HCT116 (cell line): ENCODE measurements at regions not wholly inside any gene's neighbourhood (a gene's known extent, or its start where the extent isn't known, plus 50 kb on each side); places are given as distances from the start of the nearest gene placed in this dataset.

Source experiments
- ATAC-seq: fragments of 200-7000 bp; cut with Tn5 transposase; 2 replicates; pipeline ENCODE4 v1.9.1; 2020; ENCODE audit warnings: mild to moderate bottlenecking, moderate library complexity
- BruUV-seq: library from RNA; stranded (reverse); fragments of 400-500 nt; replicated peaks from 2 replicates; lab custom pipeline; 2021; lab: Mats Ljungman, UMichigan
- CTCF ChIA-PET: fragments of 300-600 bp; sonication (Branson Sonifier 250); formaldehyde crosslinking; loops from one replicate; lab custom pipeline; 2021; ENCODE audit warnings: antibody characterized with exemption; lab: Charles Lee
- POLR2A ChIA-PET: fragments of 300-600, 350-600 bp; sonication (Branson Sonifier 250); formaldehyde crosslinking; loops from one replicate; lab custom pipeline; 2021; ENCODE audit warnings: antibody characterized with exemption; lab: Charles Lee
- RAD21 ChIA-PET, 2 experiments: fragments of 300-600 bp; sonication (Branson Sonifier 250); formaldehyde crosslinking; loops; one replicate each; lab custom pipeline; 2023; ENCODE audit warnings: low total read pairs in 2 of 2; ENCODE audit not compliant: uncharacterized antibody in 2 of 2, unreplicated experiment in 2 of 2, low non-redundant PET in 1 of 2; lab: Charles Lee
- DNase-seq: peaks from one replicate; pipeline ENCODE4 v3.0.0-alpha.2; 2010; ENCODE audit warnings: low read depth, low spot score
- H2AFZ ChIP-seq: fragments of 200-600 bp; shearing (Covaris generic), sonication (generic); 2 replicates; pipeline ENCODE4 v1.6.1; 2017; ENCODE audit warnings: low read depth, mixed run types, mixed read lengths, antibody characterized with exemption, low read length; ENCODE audit not compliant: poor library complexity, severe bottlenecking
- H3K27ac ChIP-seq: 2 replicates; pipeline ENCODE4 v1.5.1; 2012; ENCODE audit warnings: low read depth, low read length
- H3K27me3 ChIP-seq: fragments of 200-600 bp; sonication (generic); 2 replicates; pipeline ENCODE4 v1.6.1; 2016; ENCODE audit warnings: mixed run types, low read length, mixed read lengths; ENCODE audit not compliant: insufficient read depth
- H3K36me3 ChIP-seq, 2 experiments: fragments of 200-500 bp in 1 of 2; fragments of 200-600 bp in 1 of 2; sonication (Bioruptor generic) in 1 of 2; sonication (generic) in 1 of 2; 2 replicates each; pipeline versions ENCODE4 v1.5.1 to v1.6.1; 2014 to 2016; ENCODE audit warnings: low read length in 2 of 2, inconsistent platforms in 1 of 2, mixed read lengths in 1 of 2, mixed run types in 1 of 2; ENCODE audit not compliant: insufficient read depth in 2 of 2, control insufficient read depth in 1 of 2
- H3K4me1 ChIP-seq, 2 experiments: fragments of 200-600 bp in 1 of 2; sonication (generic) in 1 of 2; 2 replicates each; pipeline versions ENCODE4 v1.5.1 to v1.6.1; 2012 to 2017; ENCODE audit warnings: low read length in 2 of 2, inconsistent platforms in 1 of 2, mild to moderate bottlenecking in 1 of 2, mixed read lengths in 1 of 2, mixed run types in 1 of 2, moderate library complexity in 1 of 2; ENCODE audit not compliant: insufficient read depth in 2 of 2, control insufficient read depth in 1 of 2
- H3K4me2 ChIP-seq: fragments of 200-600 bp; sonication (generic); 2 replicates; pipeline ENCODE4 v1.6.1; 2017; ENCODE audit warnings: mixed run types, low read length, mixed read lengths
- H3K4me3 ChIP-seq, 2 experiments: fragments of 200-600 bp in 1 of 2; sonication (generic) in 1 of 2; replicated peaks in 1 of 2; 2 replicates each; pipeline ENCODE4 v1.5.1; 2011 to 2016; ENCODE audit warnings: low read length in 2 of 2, control low read depth in 1 of 2, low read depth in 1 of 2, mild to moderate bottlenecking in 1 of 2, mixed read lengths in 1 of 2, mixed run types in 1 of 2
- H3K79me2 ChIP-seq: fragments of 200-600 bp; sonication (generic); 2 replicates; pipeline ENCODE4 v1.6.1; 2017; ENCODE audit warnings: mild to moderate bottlenecking, mixed run types, low read length, moderate library complexity, mixed read lengths; ENCODE audit not compliant: insufficient read depth
- H3K9ac ChIP-seq: fragments of 200-600 bp; sonication (generic); 2 replicates; pipeline ENCODE4 v1.6.1; 2016; ENCODE audit warnings: low read length, mixed read lengths
- H3K9me2 ChIP-seq: fragments of 200-600 bp; sonication (generic), shearing (Covaris generic); 2 replicates; pipeline ENCODE4 v1.6.1; 2017; ENCODE audit warnings: mixed run types, mild to moderate bottlenecking, moderate library complexity; ENCODE audit not compliant: insufficient read depth
- H3K9me3 ChIP-seq, 2 experiments: fragments of 200-500 bp in 1 of 2; fragments of 200-600 bp in 1 of 2; sonication (Bioruptor generic) in 1 of 2; sonication (generic) in 1 of 2; 2 replicates each; pipeline ENCODE4 v1.6.1; 2014 to 2017; ENCODE audit warnings: low read length in 2 of 2, mixed read lengths in 2 of 2, inconsistent platforms in 1 of 2, low read depth in 1 of 2, mild to moderate bottlenecking in 1 of 2, mixed run types in 1 of 2, moderate library complexity in 1 of 2; ENCODE audit not compliant: control insufficient read depth in 1 of 2, insufficient read depth in 1 of 2
- H4K20me1 ChIP-seq: fragments of 200-600 bp; sonication (generic), shearing (Covaris generic); 2 replicates; pipeline ENCODE4 v1.6.1; 2017; ENCODE audit warnings: mixed run types, mild to moderate bottlenecking, moderate library complexity; ENCODE audit not compliant: insufficient read depth
- ATF3 ChIP-seq: IDR thresholded peaks from 2 replicates; pipeline ENCODE4 v1.6.1; 2012
- CBX3 ChIP-seq: IDR thresholded peaks from 2 replicates; pipeline ENCODE4 v1.6.1; 2012; ENCODE audit warnings: low read depth
- CTCF ChIP-seq, 3 experiments: fragments of 200-600 bp in 1 of 3; sonication (generic) in 1 of 3; IDR thresholded peaks in 2 of 3; conservative IDR thresholded peaks in 1 of 3; 2 replicates each; pipeline ENCODE4 v1.5.1; 2012 to 2017; ENCODE audit warnings: low read depth in 2 of 3, low read length in 2 of 3, antibody characterized with exemption in 1 of 3, borderline replicate concordance in 1 of 3, control low read depth in 1 of 3, mild to moderate bottlenecking in 1 of 3, mixed read lengths in 1 of 3, mixed run types in 1 of 3, moderate library complexity in 1 of 3; ENCODE audit not compliant: insufficient read depth in 1 of 3
- POLR2AphosphoS5 ChIP-seq: IDR thresholded peaks from 2 replicates; pipeline ENCODE4 v1.6.1; 2011; ENCODE audit warnings: mild to moderate bottlenecking, low read depth, low read length, moderate library complexity
- RAD21 ChIP-seq: IDR thresholded peaks from 2 replicates; pipeline ENCODE4 v1.6.1; 2012; ENCODE audit warnings: low read depth, mild to moderate bottlenecking
- SIN3A ChIP-seq: IDR thresholded peaks from 2 replicates; pipeline ENCODE4 v1.6.1; 2012; ENCODE audit warnings: low read depth
- ZBTB33 ChIP-seq: IDR thresholded peaks from 2 replicates; pipeline ENCODE4 v1.6.1; 2011; ENCODE audit warnings: mild to moderate bottlenecking, low read length, moderate library complexity; ENCODE audit not compliant: insufficient replicate concordance; ENCODE audit errors: extremely low read depth
- intact Hi-C: fragments of 100-400 bp; cut with micrococcal nuclease; formaldehyde crosslinking; loops from 2 replicates; pipeline ENCODE4 v1.10.0; 2022

- TF ChIP-seq ZBTB33 (no peak), SIN3A (no peak), POLR2AphosphoS5 (no peak), ATF3 (no peak)
Observed at GRCh38 chr16:82459580-82460256, 167.1 kb upstream of the CDH13 start (continued).

GRCh38 chr16:82456683-82457082 lies 170.1 kb upstream of the CDH13 start:
- no peak overlapping the region for H3K27ac ChIP-seq
- ChIA-PET POLR2A (no interaction called here), CTCF (interaction anchor here (0.6 to 3.0 kb wide), 21 partner anchors 8 to 759 kb away, joined by 3 to 33 read pairs (median 4); no protein-coding TSS in a partner anchor), RAD21 (interaction anchor here in 1 of 2 experiments (0.5 to 0.7 kb wide), 2 partner anchors 39 to 89 kb away, joined by 3 to 7 read pairs; no protein-coding TSS in a partner anchor)
- no peak overlapping the region for H3K9ac ChIP-seq
- DNase-seq, result peak; percentile 57
- H3K9me2 ChIP-seq, result no peaks in the 10 kb centered on the region
- ATAC-seq, result peak; percentile 99
- no peak for TF ChIP-seq ATF3
- peak; percentile 63 for TF ChIP-seq RAD21
- TF ChIP-seq CBX3, result 0 out of 2 replicates have a peak, but pooled peaks have one; percentile 47
- peak; percentile 64 to 92 (median 90) for TF ChIP-seq CTCF (IDR thresholded peaks at IDR 0.05 in 2 of 3, conservative IDR thresholded peaks at IDR 0.05 in 1 of 3; ENCODE audit: borderline replicate concordance in 1 of 3, insufficient read depth in 1 of 3, low read depth in 2 of 3, low read length in 2 of 3)
- H3K79me2 ChIP-seq, result no peaks in the 10 kb centered on the region
- H2AFZ ChIP-seq, result no peak overlapping the region
- H3K36me3 ChIP-seq, result no peaks in the 10 kb centered on the region
- intact Hi-C loops, result loop anchor here (1.0 to 5.0 kb wide), 3 partner anchors 193 to 990 kb away; no protein-coding TSS in a partner anchor
- no peaks in the 10 kb centered on the region for H3K4me1 ChIP-seq
- H3K4me2 ChIP-seq, result no peak overlapping the region
- no peak overlapping the region for H3K4me3 ChIP-seq
- no TSS peak for BruUV-seq
- H3K9me3 ChIP-seq, result no peaks in the 10 kb centered on the region
- no peaks in the 10 kb centered on the region for H4K20me1 ChIP-seq
- H3K27me3 ChIP-seq, result peaks cover 26% of the 10 kb centered on the region
